WTC11 (cell line): ENCODE measurements at regions not wholly inside any gene's neighbourhood (a gene's known extent, or its start where the extent isn't known, plus 50 kb on each side); places are given as distances from the start of the nearest gene placed in this dataset.

ENCODE experiments used
- CREB1 ChIP-seq: sonication (generic); formaldehyde crosslinking; IDR thresholded peaks from 2 replicates; pipeline ENCODE4 v1.8.0; 2023; ENCODE audit warnings: mild to moderate bottlenecking, missing genetic modification reagents
- E2F1 ChIP-seq: sonication (generic); formaldehyde crosslinking; IDR thresholded peaks from 2 replicates; pipeline ENCODE4 v1.8.0; 2022; ENCODE audit warnings: mild to moderate bottlenecking, missing genetic modification reagents
- FOXK1 ChIP-seq: sonication (generic); formaldehyde crosslinking; IDR thresholded peaks from 2 replicates; pipeline ENCODE4 v1.8.0; 2022; ENCODE audit warnings: mild to moderate bottlenecking, moderate library complexity, missing genetic modification reagents
- JUN ChIP-seq: sonication (generic); formaldehyde crosslinking; IDR thresholded peaks from 2 replicates; pipeline ENCODE4 v1.8.0; 2023; ENCODE audit warnings: mild to moderate bottlenecking, missing genetic modification reagents
- NR2C2 ChIP-seq: sonication (generic); formaldehyde crosslinking; IDR thresholded peaks from 2 replicates; pipeline ENCODE4 v1.8.0; 2022; ENCODE audit warnings: mild to moderate bottlenecking, missing genetic modification reagents
- RELA ChIP-seq: sonication (generic); formaldehyde crosslinking; IDR thresholded peaks from 2 replicates; pipeline ENCODE4 v1.8.1; 2022; ENCODE audit warnings: missing genetic modification reagents, mild to moderate bottlenecking, borderline replicate concordance
- TEAD4 ChIP-seq: sonication (generic); formaldehyde crosslinking; IDR thresholded peaks from 2 replicates; pipeline ENCODE4 v1.8.0; 2022; ENCODE audit warnings: mild to moderate bottlenecking, missing genetic modification reagents
- TF ChIP-seq, protein P1 (sequence below): fragments of 200-600 bp; IDR thresholded peaks from 2 replicates; pipeline ENCODE4 v1.8.0; 2022; ENCODE audit warnings: antibody characterized with exemption
- TF ChIP-seq, protein P2 (sequence below): sonication (generic); formaldehyde crosslinking; IDR thresholded peaks from 2 replicates; pipeline ENCODE4 v1.8.1; 2023; ENCODE audit warnings: mild to moderate bottlenecking, missing genetic modification reagents, moderate library complexity
- TF ChIP-seq, protein P3 (sequence below): sonication (generic); formaldehyde crosslinking; IDR thresholded peaks from 2 replicates; pipeline ENCODE4 v1.8.1; 2023; ENCODE audit warnings: mild to moderate bottlenecking, missing genetic modification reagents, moderate library complexity
- TF ChIP-seq, protein P4 (sequence below): sonication (generic); formaldehyde crosslinking; IDR thresholded peaks from 2 replicates; pipeline ENCODE4 v1.8.0; 2022; ENCODE audit warnings: mild to moderate bottlenecking, missing genetic modification reagents

GRCh38 chr14:62156052-62156451 is 393.8 kb downstream of the SNAPC1 start:
- TF ChIP-seq, protein P1, sequence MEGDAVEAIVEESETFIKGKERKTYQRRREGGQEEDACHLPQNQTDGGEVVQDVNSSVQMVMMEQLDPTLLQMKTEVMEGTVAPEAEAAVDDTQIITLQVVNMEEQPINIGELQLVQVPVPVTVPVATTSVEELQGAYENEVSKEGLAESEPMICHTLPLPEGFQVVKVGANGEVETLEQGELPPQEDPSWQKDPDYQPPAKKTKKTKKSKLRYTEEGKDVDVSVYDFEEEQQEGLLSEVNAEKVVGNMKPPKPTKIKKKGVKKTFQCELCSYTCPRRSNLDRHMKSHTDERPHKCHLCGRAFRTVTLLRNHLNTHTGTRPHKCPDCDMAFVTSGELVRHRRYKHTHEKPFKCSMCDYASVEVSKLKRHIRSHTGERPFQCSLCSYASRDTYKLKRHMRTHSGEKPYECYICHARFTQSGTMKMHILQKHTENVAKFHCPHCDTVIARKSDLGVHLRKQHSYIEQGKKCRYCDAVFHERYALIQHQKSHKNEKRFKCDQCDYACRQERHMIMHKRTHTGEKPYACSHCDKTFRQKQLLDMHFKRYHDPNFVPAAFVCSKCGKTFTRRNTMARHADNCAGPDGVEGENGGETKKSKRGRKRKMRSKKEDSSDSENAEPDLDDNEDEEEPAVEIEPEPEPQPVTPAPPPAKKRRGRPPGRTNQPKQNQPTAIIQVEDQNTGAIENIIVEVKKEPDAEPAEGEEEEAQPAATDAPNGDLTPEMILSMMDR: no peak
- no peak for TF ChIP-seq E2F1
- TF ChIP-seq FOXK1 (CRISPR knock-in tag): no peak
- TF ChIP-seq, protein P2, sequence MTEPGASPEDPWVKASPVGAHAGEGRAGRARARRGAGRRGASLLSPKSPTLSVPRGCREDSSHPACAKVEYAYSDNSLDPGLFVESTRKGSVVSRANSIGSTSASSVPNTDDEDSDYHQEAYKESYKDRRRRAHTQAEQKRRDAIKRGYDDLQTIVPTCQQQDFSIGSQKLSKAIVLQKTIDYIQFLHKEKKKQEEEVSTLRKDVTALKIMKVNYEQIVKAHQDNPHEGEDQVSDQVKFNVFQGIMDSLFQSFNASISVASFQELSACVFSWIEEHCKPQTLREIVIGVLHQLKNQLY (CRISPR knock-in tag): no peak
- TF ChIP-seq, protein P3, sequence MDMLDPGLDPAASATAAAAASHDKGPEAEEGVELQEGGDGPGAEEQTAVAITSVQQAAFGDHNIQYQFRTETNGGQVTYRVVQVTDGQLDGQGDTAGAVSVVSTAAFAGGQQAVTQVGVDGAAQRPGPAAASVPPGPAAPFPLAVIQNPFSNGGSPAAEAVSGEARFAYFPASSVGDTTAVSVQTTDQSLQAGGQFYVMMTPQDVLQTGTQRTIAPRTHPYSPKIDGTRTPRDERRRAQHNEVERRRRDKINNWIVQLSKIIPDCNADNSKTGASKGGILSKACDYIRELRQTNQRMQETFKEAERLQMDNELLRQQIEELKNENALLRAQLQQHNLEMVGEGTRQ: no peak
- TF ChIP-seq CREB1: no peak
- TF ChIP-seq RELA (CRISPR knock-in tag): no peak
- TF ChIP-seq JUN (CRISPR knock-in tag): no peak
- TF ChIP-seq, protein P4, sequence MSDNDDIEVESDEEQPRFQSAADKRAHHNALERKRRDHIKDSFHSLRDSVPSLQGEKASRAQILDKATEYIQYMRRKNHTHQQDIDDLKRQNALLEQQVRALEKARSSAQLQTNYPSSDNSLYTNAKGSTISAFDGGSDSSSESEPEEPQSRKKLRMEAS (CRISPR knock-in tag): no peak
- TF ChIP-seq TEAD4 (CRISPR knock-in tag): no peak
- no peak for TF ChIP-seq NR2C2 (CRISPR knock-in tag)
